IMR-90 (cell line): ENCODE measurements at regions not wholly inside any gene's neighbourhood (a gene's known extent, or its start where the extent isn't known, plus 50 kb on each side); places are given as distances from the start of the nearest gene placed in this dataset.

ENCODE experiments used
- ATAC-seq: fragments of 200-7000 bp; cut with Tn5 transposase; 2 replicates; pipeline ENCODE4 v1.9.1; 2020; ENCODE audit warnings: low read depth, mild to moderate bottlenecking, moderate library complexity
- BruUV-seq: library from RNA; stranded (reverse); fragments of 400-500 nt; replicated peaks from 2 replicates; lab custom pipeline; 2021; lab: Mats Ljungman, UMichigan
- CTCF ChIA-PET: fragments of 300-600 bp; formaldehyde crosslinking; extraction: SDS; loops from one replicate; lab custom pipeline; 2021; ENCODE audit warnings: antibody characterized with exemption; lab: Yijun Ruan, JAX
- POLR2A ChIA-PET: fragments of 300-600 bp; sonication (Branson Sonifier 250); formaldehyde crosslinking; loops from one replicate; lab custom pipeline; 2022; ENCODE audit warnings: antibody characterized with exemption; ENCODE audit not compliant: unreplicated experiment; lab: Charles Lee
- DNase-seq: peaks from one replicate; pipeline ENCODE4 v3.0.0; 2013
- H2AFZ ChIP-seq: replicated peaks from 2 replicates; pipeline ENCODE3; 2013; ENCODE audit warnings: low read length, mild to moderate bottlenecking; ENCODE audit not compliant: poor library complexity
- H2AK5ac ChIP-seq: 2 replicates; pipeline ENCODE4 v1.6.1; 2013; ENCODE audit warnings: low read depth, low read length, inconsistent platforms
- H2AK9ac ChIP-seq: replicated peaks from 2 replicates; pipeline ENCODE3; 2013; ENCODE audit warnings: mild to moderate bottlenecking, low read depth, low read length, moderate library complexity; ENCODE audit not compliant: poor library complexity
- H2BK120ac ChIP-seq: 2 replicates; pipeline ENCODE4 v1.6.1; 2013; ENCODE audit warnings: low read depth, low read length, inconsistent platforms
- H2BK15ac ChIP-seq: 3 replicates; pipeline ENCODE4 v1.6.1; 2013; ENCODE audit warnings: low read depth, low read length, inconsistent platforms
- H2BK20ac ChIP-seq: 2 replicates; pipeline ENCODE4 v1.6.1; 2013; ENCODE audit warnings: low read depth, mild to moderate bottlenecking, inconsistent platforms, low read length, moderate library complexity
- H2BK5ac ChIP-seq: 2 replicates; pipeline ENCODE4 v1.6.1; 2013; ENCODE audit warnings: mild to moderate bottlenecking, low read depth, low read length, inconsistent platforms; ENCODE audit not compliant: poor library complexity, severe bottlenecking
- H3K14ac ChIP-seq: replicated peaks from 2 replicates; pipeline ENCODE4 v1.6.1; 2013; ENCODE audit warnings: low read depth, low read length, inconsistent platforms
- H3K18ac ChIP-seq: 2 replicates; pipeline ENCODE4 v1.6.1; 2013; ENCODE audit warnings: low read depth, low read length, control low read depth
- H3K23ac ChIP-seq: 2 replicates; pipeline ENCODE4 v1.6.1; 2013; ENCODE audit warnings: low read depth, low read length, inconsistent platforms
- H3K27ac ChIP-seq: 2 replicates; pipeline ENCODE4 v1.5.1; 2013; ENCODE audit warnings: mild to moderate bottlenecking, control low read depth, low read length; ENCODE audit not compliant: insufficient read depth
- H3K27me3 ChIP-seq: 2 replicates; pipeline ENCODE4 v1.6.1; 2013; ENCODE audit warnings: low read length; ENCODE audit not compliant: control insufficient read depth, insufficient read depth
- H3K36me3 ChIP-seq: 2 replicates; pipeline ENCODE4 v1.6.1; 2013; ENCODE audit warnings: low read length, mixed read lengths; ENCODE audit not compliant: control insufficient read depth, insufficient read depth
- H3K4ac ChIP-seq: 2 replicates; pipeline ENCODE4 v1.6.1; 2013; ENCODE audit warnings: low read depth, low read length, inconsistent platforms
- H3K4me1 ChIP-seq: 2 replicates; pipeline ENCODE4 v1.6.1; 2013; ENCODE audit warnings: low read length, mixed read lengths; ENCODE audit not compliant: control insufficient read depth, insufficient read depth
- H3K4me2 ChIP-seq: 2 replicates; pipeline ENCODE4 v1.6.1; 2013; ENCODE audit warnings: low read depth, mild to moderate bottlenecking, control low read depth, low read length, moderate library complexity
- H3K4me3 ChIP-seq: 2 replicates; pipeline ENCODE4 v1.5.1; 2013; ENCODE audit warnings: low read depth, mild to moderate bottlenecking, control low read depth, low read length, moderate library complexity; ENCODE audit not compliant: insufficient read depth
- H3K56ac ChIP-seq: 2 replicates; pipeline ENCODE4 v1.6.1; 2013; ENCODE audit warnings: low read length, inconsistent platforms; ENCODE audit not compliant: insufficient read depth; ENCODE audit errors: extremely low read depth
- H3K79me1 ChIP-seq, 2 experiments: 2 replicates each; pipeline ENCODE4 v1.6.1; 2013; ENCODE audit warnings: low read length in 2 of 2, inconsistent platforms in 1 of 2, low read depth in 1 of 2
- H3K9ac ChIP-seq: 2 replicates; pipeline ENCODE4 v1.6.1; 2013; ENCODE audit warnings: low read depth, low read length, control low read depth
- H3K9me1 ChIP-seq: 2 replicates; pipeline ENCODE4 v1.6.1; 2013; ENCODE audit warnings: low read length, inconsistent platforms; ENCODE audit not compliant: insufficient read depth
- H3K9me3 ChIP-seq: 2 replicates; pipeline ENCODE4 v1.6.1; 2013; ENCODE audit warnings: low read length; ENCODE audit not compliant: control insufficient read depth, insufficient read depth
- H4K20me1 ChIP-seq: 2 replicates; pipeline ENCODE4 v1.6.1; 2013; ENCODE audit warnings: low read length, inconsistent platforms; ENCODE audit not compliant: insufficient read depth
- H4K5ac ChIP-seq: 2 replicates; pipeline ENCODE4 v1.6.1; 2013; ENCODE audit warnings: mild to moderate bottlenecking, low read depth, low read length, control low read depth
- H4K8ac ChIP-seq, 2 experiments: 2 replicates each; pipeline ENCODE4 v1.6.1; 2013; ENCODE audit warnings: low read depth in 2 of 2, low read length in 2 of 2, control low read depth in 1 of 2, inconsistent platforms in 1 of 2
- H4K91ac ChIP-seq: 2 replicates; pipeline ENCODE4 v1.6.1; 2013; ENCODE audit warnings: low read depth, low read length, inconsistent platforms; ENCODE audit not compliant: insufficient read depth
- BHLHE40 ChIP-seq: fragments of 150-350 bp; IDR thresholded peaks from 2 replicates; pipeline ENCODE4 v1.6.1; 2016; ENCODE audit warnings: mild to moderate bottlenecking, low read depth, low read length
- MXI1 ChIP-seq: IDR thresholded peaks from 2 replicates; pipeline ENCODE4 v1.6.1; 2012; ENCODE audit warnings: low read depth, mild to moderate bottlenecking, low read length, moderate library complexity, borderline replicate concordance
- POLR2A ChIP-seq: IDR thresholded peaks from 2 replicates; pipeline ENCODE4 v1.6.1; 2012; ENCODE audit warnings: mild to moderate bottlenecking, low read depth, low read length
- RCOR1 ChIP-seq: IDR thresholded peaks from 2 replicates; pipeline ENCODE4 v1.6.1; 2012; ENCODE audit warnings: mild to moderate bottlenecking, low read length, improper control_type of control experiment; ENCODE audit not compliant: insufficient replicate concordance
- WGBS, 2 experiments: methylation state at CpG; one replicate each; pipeline versions ENCODE4 v1.1.5 to v1.1.7; 2013; ENCODE audit warnings: missing lambda C conversion rate in 2 of 2; ENCODE audit not compliant: insufficient read length in 1 of 2; ENCODE audit errors: extremely low coverage in 2 of 2; 5-methylcytosine and 5-hydroxymethylcytosine counted together
- dilution Hi-C: fragments of 300-500 bp; cut with HindIII; formaldehyde crosslinking; loops from one replicate; pipeline ENCODE4 v1.14.3; 2018; ENCODE audit warnings: low sequenced_read_pairs; ENCODE audit not compliant: unreplicated experiment
- in situ Hi-C: fragments of 300-500 bp; cut with MboI; formaldehyde crosslinking; loops from 3 replicates; pipeline ENCODE4 v1.14.3; 2019; ENCODE audit warnings: low sequenced_read_pairs, inconsistent platforms, mixed read lengths
- intact Hi-C: fragments of 100-400 bp; cut with micrococcal nuclease; formaldehyde crosslinking; loops from 2 replicates; pipeline ENCODE4 v1.10.0; 2022

DNA sequence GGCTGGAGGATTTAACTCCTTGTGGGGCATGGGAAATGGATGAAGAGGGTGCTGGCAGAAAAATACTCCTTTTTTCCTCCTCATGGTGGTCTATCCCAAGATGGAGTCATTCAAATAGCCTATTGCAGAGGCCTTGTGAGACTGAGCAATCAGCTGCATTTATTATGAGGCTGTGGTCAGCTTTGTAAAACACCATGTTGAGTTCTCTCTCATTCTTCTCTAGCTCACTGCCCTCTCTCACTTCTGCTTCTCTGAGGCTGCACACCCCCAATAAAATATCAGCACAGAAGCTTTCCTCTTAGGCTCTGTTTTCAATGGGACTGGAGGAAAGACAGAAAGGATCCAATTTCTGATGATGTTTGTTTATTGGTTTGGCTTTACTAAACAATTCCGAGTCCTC is 467.1 kb downstream of the ADCYAP1 start:
- POLR2A ChIA-PET: no interaction called here

More for the DNA sequence above, 467.1 kb downstream of the ADCYAP1 start:
- Histone ChIP-seq H3K18ac (no peak overlapping the region), H3K79me1 (no peaks in the 10 kb centered on the region), H2BK15ac (no peak overlapping the region), H3K9me1 (no peaks in the 10 kb centered on the region), H3K14ac (no peak overlapping the region), H4K20me1 (no peaks in the 10 kb centered on the region), H2BK120ac (no peak overlapping the region), H3K4me1 (no peaks in the 10 kb centered on the region), H2AK9ac (no peak overlapping the region), H3K4me3 (no peak overlapping the region), H2BK20ac (no peak overlapping the region), H4K91ac (no peak overlapping the region), H3K36me3 (no peaks in the 10 kb centered on the region), H3K23ac (no peak overlapping the region), H2BK5ac (no peak overlapping the region), H2AK5ac (no peak overlapping the region), H3K9ac (no peak overlapping the region), H3K56ac (no peak overlapping the region), H3K4me2 (no peak overlapping the region), H3K4ac (no peak overlapping the region), H3K9me3 (peaks cover 9% of the 10 kb centered on the region), H3K27ac (no peak overlapping the region), H3K27me3 (no peaks in the 10 kb centered on the region), H4K5ac (no peak overlapping the region), H2AFZ (no peak overlapping the region), H4K8ac (no peak overlapping the region)
- in situ Hi-C loops: no loop called here
- DNase-seq (no peak), ATAC-seq (no peak)
- intact Hi-C loops: no loop called here
- CTCF ChIA-PET: no interaction called here
- BruUV-seq: no TSS peak
- TF ChIP-seq POLR2A: no peak
- no peak for TF ChIP-seq BHLHE40
- no peak for TF ChIP-seq RCOR1
- no peak for TF ChIP-seq MXI1
- WGBS, 2 experiments: no CpG with 5 or more reads among the region's 1 CpG
- dilution Hi-C loops: no loop called here
